Islet of Langerhans (tissue), 1 donor: ENCODE measurements at regions not wholly inside any gene's neighbourhood (a gene's known extent, or its start where the extent isn't known, plus 50 kb on each side); places are given as distances from the start of the nearest gene placed in this dataset.

ENCODE experiments used
- FAIRE-seq: peaks from one replicate; lab custom pipeline; 2011; peaks lifted over from hg19 to GRCh38; lab: Jason Lieb, UNC

DNA sequence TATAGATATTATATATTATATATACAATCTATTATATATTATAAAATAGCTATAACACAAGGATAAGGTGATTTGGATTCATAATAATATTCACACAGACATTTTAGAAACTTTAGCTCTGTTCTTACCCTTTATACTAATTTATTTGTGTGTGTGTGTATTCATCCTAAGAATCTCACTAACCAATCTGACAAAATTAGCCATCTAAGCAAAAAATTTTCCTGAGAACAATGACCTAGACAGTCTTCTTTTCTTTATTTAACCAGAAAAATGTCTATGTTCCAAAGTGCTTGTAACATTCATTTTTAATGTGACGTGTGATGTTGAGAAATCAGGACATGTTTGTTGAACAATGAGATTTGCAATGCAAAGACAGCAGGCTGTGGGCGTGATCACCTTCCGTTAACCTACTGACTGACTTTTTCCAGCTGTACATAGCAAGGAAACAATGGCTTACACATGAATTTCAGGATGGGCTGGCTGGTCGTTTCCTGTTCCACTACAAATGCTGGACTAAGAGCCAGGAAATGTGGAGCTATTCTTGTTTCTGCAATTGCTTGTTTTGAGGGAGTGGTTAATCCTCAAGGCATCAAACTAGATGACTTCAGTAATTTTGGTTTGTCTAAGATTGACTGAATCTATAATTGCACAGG, 634.6 kb upstream of the ARGLU1 start:
- no peak for FAIRE-seq

DNA sequence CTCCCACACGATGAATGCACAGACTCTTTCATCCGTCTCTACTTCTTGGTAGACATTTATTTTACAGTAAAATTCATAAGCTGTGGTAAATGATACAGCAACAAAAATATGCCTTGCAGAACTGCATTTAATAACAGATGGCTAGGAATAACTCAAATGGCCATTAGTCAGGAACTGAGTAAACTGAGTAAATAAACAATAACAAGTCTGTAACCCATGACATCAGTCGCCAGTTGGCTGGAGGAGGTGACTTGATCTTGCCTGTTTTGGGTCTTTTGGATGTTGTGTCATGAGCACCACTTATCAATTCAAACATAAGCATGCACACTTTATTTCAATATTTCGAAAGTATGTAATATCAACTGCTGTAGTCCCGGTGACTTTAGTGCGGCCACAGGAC, 632.6 kb upstream of the ARGLU1 start:
- no peak for FAIRE-seq

DNA sequence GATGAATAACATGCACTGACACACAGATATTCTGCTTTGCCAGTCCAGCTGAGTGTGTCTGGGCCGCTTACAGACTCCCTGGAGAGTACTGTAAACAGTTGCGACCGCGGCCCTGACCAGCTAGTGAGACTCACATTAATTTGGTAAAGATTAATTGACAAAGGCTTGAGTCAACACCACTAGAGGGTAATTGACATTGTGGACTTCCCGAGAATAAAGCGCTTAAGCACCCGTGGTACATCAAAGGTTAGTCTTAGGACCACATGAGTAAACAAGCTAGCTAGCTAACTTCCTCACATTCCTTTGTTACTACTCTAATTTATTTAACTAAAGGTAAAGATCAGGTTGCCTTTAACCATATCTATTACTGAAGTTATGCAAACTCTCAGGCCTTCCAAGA, 624.4 kb upstream of the ARGLU1 start:
- no peak for FAIRE-seq

DNA sequence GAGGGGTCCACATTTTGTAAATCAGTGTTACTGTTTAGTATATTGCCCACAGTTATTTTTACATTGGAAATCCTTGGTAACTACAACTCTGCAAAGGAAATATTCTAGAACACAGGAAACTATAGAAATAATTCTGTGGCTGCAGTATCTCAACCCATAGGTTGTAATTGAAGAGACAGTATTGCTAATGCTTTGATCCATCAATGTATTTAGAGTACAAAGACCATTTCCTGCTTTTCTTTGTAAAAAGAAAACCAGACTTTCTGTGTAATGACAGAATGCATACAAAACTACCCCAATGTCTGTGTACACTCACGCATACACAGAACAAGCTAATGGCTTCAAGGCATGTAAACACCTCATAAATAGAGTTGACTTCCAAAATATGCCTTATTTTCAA, 622.1 kb upstream of the ARGLU1 start:
- FAIRE-seq = no peak

DNA sequence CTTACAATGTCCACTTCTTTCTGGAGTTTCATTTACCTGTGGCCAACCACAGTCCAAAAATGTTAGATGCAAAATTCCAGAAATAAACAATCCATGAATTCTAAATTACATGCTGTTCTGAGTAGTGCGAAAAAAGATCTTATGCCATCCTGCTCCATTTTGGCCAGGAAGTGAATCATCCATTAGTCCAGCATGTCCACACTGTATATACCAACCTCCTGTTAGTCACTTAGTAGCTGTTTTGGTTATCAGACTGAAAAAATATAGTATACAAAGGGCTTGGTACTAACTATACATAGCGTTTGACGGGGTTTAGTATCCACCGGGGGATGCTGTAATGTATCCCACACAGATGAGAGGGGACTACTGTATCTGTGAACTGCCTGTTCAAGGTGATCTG, 618.0 kb upstream of the ARGLU1 start:
- FAIRE-seq = no peak

DNA sequence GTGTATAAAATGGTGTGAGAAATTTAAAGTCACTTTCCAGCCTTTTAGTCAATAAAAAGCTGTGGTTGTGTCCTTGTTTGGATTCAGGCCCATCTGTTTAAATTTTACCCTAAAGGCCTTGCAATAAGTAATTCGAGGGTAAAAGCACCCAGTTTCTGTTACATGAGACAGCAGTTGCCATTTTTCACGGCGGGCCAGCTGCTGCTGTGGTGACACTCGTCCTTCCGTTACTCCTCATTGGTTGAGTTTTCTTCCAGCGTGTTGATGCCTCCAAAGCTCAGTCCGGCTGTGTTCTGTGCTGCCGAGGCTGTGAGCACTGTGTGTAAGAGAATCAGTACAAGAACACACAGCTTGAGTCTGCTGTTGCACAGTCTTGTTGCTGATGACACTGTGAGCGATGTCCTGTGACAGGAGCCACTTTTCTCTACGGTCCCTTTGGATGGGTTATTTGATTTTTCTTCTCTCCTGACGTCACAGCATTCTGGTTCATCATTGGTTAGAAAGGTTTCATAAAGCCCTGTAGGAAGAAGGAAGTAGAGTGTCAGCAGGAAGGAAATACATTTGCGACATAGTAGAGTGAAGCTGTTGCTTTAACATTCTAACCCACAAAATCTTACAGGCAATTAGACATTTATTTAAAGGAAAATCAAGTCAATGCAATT, 602.5 kb upstream of the ARGLU1 start:
- no peak for FAIRE-seq

DNA sequence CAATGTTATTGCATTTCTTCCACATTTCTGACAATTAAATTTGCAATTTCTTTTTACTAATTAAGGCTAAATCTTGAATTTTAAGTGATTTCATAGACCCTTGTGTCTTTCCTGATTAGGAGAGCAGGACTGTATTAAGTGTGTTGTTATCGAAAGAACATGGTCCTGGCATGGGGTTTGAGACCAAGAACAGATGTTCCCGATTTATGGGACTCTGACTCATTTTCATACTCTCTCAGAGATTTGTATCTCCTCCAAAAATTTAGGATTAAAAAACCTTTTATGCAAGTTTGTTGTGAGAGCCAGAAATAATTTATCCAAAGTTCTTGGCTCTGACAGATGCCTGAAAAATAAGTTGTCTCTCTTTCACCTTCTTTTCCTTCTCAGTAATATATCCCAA, 589.3 kb upstream of the ARGLU1 start:
- FAIRE-seq = no peak

DNA sequence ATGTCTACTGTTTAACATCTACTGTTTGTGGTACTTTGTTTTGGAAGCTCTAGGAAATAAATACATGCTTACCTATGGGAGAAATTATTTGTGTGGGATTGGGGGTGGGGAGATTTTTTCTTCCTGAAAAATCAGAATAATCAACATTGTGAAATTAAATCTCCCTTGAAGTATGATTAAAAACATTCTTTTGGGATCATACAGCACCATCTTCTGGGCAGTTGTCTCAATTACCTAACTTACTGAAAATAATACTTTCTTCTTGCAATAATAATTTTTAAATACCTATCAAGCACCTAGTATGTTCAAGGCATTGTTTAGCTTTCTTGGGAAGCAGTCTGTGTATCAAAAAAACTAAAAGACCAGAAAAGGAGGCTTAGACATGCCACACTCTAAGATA, 576.5 kb upstream of the ARGLU1 start:
- FAIRE-seq = no peak

DNA sequence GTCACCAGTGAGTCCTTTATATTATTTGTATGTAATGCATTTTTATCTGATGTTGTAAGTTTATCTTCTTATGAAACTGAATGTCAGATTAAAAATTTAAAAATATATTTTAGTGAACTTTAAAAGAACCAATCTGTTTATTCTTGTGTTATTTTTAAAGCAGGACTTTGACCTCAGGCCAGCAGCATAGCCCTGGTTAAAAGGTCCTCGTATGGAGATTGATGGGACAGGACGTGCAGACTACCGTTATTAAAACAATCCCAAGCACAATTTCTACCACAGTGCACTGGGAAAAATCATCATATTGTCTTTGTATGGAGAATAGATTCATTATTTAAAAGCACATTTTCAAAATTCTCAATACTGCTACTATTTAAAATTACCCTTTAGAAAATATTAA, 573.8 kb upstream of the ARGLU1 start:
- no peak for FAIRE-seq

DNA sequence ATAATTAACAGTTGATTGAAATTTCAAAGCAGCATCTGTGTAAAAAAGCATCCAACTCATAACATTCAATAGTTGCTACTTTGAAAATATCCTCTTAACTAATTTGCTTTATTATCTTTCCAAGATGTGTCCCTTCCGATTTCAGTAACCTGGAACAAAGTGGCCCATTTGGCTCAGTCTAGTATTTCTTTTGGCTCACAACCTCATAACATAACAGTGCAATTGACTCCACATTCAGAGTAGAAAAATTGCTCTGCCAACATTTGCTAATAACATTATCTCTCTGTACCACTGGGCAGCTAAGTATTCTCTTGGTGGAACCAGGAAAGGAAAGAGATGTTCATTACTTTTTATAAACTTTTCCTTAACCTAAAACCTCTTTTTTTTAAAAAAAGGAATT, 571.1 kb upstream of the ARGLU1 start:
- no peak for FAIRE-seq

DNA sequence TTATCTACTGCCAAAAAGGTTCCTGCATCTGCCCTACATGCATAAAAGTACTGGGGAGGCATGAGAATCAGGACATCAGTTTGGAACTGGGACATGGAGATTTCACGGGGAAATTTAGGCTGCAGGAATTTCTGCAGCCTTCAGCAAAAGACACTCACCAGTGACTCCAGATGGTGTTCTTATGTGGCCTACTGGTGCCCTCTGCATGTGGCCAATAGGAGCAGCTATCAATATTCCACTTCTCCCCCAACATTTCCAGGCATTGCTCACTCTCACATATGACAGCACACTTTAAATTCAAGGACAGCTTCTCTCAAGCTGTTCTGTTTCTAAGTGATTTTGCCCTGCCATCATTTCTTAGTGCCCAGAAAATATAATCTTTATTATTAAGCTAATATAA, 570.5 kb upstream of the ARGLU1 start:
- no peak for FAIRE-seq

DNA sequence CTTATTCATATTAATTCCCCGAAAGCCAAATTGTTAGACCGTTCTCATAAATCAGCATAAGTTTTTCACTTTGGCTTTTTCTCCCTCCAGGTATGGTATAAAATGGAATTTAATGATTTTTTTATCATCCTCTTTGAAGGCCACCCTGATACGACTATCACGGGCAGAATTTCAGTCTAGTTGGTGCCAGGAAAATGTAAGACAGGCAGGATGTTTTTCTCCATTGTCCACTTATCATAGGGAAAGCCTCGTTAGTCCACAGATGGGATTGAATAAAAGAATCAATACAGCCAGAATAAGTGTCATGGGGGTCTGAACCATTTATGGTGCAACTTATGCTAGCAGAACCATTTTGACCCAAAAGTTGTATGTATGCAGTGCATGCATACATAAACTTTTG, 566.0 kb upstream of the ARGLU1 start:
- no peak for FAIRE-seq

DNA sequence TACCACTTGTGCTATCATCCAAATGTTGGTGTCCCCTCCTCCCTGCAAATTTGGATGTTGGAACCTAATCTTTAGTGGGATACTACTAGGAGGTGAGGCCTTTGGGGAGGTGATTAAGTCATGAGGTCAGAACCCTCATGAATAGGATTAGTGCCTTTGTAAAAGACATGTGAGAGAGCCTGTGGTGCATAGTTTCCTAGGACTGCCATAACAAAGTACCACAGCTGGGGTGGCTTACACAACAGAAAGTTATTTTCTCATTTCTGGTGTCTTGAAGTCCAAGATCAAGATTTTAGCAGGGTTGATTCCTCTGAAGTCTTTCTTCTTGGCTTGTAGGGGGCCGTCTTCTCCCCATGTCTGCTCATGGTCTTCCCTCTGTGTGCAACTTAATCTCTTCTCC, 562.6 kb upstream of the ARGLU1 start:
- FAIRE-seq = no peak

DNA sequence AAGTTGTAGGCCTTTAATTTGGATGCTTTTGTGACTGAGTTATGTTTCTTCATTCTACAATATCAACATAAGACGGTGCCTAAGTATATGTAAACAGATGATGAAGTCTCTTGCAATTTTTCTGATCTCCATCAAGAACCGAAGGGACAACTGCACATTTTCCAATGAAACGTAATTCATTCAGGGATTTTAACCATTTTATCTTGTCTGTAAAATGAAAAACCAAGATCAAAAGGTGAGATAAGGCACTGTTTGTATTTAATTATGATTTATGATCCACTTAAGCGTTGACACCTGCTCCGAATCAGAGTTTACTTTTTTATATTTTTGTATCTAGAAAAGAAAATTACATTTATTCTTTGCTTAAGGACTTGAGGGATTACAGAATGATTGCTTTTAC, 556.8 kb upstream of the ARGLU1 start:
- no peak for FAIRE-seq

DNA sequence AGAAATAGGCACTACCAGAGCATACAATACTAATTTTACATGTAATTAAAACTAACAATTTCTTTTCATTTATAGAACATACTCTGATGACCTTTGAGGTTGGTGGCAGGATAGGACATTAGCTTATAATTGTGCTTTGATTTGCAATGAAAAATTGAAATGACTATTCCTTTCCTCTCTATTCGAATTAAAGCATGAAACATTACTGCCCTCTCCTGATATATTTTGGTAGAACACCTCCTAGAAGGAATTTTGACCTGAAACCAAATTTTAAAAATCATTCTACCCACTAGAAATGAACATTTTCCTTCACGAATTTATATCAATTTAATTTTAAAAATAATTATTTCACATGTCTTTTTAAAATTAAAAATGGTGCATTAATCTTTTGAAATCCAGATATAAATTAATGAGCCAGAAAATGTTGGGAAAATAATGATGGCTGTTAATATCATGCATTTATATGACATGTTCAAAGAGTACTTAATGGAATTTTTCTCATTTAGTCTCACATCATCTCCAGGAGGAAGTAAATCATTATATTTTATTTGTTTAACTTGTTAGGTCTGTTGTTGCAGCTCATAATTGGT, 556.3 kb upstream of the ARGLU1 start:
- peak; percentile 81 for FAIRE-seq

DNA sequence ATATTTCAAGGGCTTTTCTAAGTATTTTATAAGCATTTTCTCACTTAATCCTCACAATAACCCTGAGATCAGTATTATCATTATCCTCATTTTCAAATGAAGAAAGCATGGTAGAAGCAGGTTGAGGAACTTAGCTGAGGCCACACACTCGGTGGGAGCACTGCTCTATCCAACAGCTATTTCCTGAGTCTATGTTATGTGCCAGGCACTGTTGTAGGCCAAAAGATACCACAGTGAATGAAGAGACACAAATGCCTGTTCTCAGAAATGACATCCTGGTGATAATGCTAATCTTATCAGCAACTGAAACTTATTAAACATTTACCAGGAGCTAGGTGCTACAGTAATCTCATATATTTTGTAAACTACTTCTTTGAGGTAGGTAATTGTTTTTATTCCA, 553.9 kb upstream of the ARGLU1 start:
- FAIRE-seq = peak; percentile 51

DNA sequence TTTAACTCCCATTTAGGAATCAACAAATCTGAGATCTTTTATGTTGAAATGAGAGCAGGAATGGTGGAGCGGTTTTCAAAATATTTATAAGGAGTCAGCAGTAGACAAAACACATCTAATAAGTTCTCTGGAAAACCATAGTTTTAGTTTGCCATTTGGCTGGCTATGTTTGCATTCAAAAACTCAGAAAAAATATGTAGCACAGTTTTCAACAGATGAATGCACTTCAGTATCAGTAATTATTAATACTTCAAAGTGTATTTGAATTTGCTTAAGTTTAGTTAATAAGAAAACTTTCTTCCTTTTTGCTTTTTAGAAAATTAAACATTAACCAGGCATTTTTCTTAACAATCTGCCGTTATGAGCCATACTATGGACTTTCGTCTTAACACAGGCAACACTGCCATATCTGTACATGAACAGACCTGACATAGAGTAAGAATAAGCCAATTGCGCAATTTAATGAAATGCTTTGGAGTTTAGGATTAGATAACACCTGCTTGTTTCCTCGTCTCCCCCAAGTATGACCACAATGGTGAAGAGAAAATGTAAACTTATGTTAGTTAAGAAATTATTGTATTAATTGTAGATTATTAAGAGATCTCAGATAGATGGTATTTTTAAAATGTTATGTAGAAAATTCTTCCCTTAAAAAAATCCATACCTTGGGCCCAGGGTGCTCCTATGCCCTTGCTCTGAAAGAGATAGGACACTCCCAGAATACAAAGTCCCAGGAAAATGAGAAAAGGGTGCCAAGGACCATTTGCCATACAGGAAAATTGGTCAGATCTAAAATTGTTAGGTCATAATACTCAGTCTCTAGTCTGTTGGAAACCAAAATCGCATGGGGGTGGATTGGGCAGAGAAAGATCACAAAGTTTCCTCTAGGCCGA, 552.3 kb upstream of the ARGLU1 start:
- no peak for FAIRE-seq

DNA sequence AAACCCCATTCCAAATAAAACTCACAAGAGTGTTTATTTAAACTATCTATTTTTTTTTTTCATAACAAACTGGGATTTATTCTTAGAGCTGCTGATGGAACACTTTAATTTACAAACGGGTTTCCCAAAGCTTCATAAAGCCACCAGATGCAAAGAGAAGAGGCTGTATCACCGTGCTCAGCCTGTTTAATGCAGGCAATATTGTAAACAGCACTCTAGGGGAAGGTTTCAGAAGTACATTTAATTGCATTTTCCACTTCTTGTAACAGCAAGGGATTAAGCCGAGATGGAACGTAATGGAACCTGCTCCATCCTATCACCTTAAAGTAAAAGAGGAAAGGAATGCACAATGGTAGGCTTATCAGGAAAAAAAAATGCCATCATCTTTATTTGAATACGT, 550.6 kb upstream of the ARGLU1 start:
- FAIRE-seq = no peak

DNA sequence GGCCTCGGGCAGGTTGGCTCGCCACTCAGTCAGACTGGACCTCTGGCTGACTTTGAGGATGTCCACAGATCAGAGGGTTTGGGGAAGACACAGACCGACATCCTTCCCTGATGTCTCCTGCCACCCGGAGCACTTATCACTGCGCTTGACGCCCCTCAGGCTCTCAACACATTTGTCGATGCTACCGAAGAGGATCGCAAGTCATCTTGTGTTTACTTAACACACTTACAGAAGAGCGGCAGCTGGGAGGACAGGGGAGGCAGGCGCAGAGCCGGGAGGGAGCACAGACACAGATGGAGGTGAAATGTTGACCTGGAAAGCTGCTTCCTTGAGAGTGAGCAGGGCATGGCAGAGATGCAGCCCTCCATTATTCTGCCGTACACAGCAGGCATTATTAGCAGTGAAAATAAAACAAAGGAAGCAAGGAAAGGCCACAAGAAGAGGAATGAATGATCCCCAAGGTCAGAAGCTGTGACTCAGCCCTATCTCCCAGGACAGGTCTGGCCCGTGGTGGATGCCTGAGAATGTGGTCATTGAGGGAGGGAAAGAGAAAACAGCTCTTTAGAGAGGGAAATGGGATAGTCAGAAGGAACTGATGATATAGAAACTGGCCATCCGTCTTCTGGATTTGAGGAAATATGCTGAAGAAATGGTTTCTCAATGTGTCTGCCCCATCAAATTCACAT, 549.5 kb upstream of the ARGLU1 start:
- no peak for FAIRE-seq

DNA sequence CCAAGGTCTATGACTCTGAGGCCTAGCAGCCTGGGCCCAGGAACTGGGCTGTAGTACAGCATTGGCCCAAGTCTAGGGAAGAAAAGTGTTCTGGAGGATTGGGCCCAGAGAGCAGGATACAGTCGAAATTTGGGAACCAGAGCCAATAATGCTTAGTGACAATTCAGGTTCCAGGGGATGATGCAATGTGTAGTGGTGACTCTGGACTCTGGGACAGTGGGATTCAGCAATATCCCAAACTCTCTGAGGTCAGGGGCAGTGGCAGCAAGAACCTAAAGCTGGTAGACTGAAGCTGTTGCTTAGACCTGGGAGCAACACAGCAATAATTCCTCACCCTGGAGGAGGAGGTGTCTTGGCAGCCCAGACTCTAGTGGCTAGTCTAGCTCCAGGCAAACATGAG, 545.5 kb upstream of the ARGLU1 start:
- FAIRE-seq = no peak

DNA sequence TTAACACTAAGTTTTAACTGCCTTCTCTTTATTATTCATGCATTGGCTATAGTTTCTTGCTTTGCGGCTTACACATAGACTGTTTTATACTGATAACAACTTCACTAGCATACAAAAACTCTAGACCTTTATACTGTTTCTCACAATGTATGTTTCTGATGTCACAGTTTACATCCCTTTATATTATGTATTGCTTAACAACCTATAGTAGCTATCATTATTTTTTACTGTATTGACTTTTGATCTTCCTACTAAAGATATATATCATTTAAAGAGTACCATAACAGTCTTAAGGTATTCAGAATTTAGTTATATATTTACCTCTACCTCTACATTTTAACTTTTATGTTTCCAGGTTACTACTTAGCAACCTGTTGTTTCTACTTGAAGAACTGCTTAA, 543.3 kb upstream of the ARGLU1 start:
- FAIRE-seq = no peak

DNA sequence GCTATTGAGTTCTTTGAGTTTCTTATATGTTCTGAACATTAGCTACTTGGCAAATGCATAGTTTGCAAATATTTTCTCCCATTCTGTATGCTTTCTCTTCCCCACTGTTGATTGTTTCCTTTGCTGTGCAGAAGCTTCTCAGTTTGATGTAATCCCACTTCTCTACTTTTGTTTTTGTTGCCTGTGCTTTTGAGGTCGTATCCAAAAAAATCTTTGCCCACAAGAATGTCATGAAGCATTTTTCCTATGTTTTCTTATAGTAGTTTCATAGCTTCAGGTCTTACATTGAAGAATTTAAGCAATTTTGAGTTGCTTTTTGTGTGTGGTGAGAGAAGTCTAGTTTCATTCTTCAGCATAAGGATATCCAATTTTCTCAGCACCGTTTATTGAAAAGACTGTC, 536.7 kb upstream of the ARGLU1 start:
- no peak for FAIRE-seq

DNA sequence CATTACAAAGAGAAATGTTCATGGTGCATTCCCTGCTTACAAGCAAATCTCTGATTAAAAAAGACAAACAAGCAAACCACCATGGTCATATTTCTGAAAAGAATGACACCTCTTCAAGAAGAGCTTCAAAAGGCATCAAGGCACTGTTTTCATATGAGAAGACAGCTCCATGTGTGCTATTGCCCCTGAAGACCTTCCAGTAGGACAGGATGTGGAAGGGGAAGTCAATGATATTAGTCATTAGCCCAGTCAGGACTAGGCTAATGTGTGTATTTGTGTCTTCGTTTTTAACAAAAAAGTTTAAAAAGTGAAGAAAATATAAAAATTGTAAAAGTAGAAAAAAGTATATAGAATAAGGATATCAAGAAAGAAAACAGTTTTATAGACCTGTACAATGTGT, 534.7 kb upstream of the ARGLU1 start:
- no peak for FAIRE-seq
